Activated CD4-positive, alpha-beta T cell treated with anti-CD3 and anti-CD28 coated beads for 36 hours (primary cell): ENCODE measurements at regions not wholly inside any gene's neighbourhood (a gene's known extent, or its start where the extent isn't known, plus 50 kb on each side); places are given as distances from the start of the nearest gene placed in this dataset.

Experiments
- ATAC-seq: fragments of 200-7000 bp; cut with Tn5 transposase; one replicate; pipeline ENCODE4 v1.10.0; 2021; ENCODE audit warnings: mild to moderate bottlenecking, moderate library complexity
- CTCF ChIA-PET: fragments of 350-600 bp; sonication (Branson Sonifier 250); formaldehyde crosslinking; loops from one replicate; lab custom pipeline; 2021; ENCODE audit warnings: antibody characterized with exemption; lab: Charles Lee
- POLR2A ChIA-PET: fragments of 350-600 bp; sonication (Branson Sonifier 250); formaldehyde crosslinking; loops from one replicate; lab custom pipeline; 2021; ENCODE audit warnings: antibody characterized with exemption, inconsistent platforms; lab: Charles Lee
- DNase-seq: peaks from one replicate; pipeline ENCODE4 v3.0.0-alpha.2; 2020
- H3K27ac Mint-ChIP-seq: one replicate; pipeline ENCODE4 v1.8.0; 2021; ENCODE audit warnings: mixed read lengths
- H3K27me3 Mint-ChIP-seq: one replicate; pipeline ENCODE4 v1.8.0; 2021; ENCODE audit warnings: mixed read lengths
- H3K36me3 Mint-ChIP-seq: one replicate; pipeline ENCODE4 v1.8.0; 2021; ENCODE audit warnings: low read depth, mixed read lengths
- H3K4me1 Mint-ChIP-seq: one replicate; pipeline ENCODE4 v1.8.0; 2021; ENCODE audit warnings: mixed read lengths
- H3K4me3 Mint-ChIP-seq: one replicate; pipeline ENCODE4 v1.8.0; 2021; ENCODE audit warnings: mild to moderate bottlenecking, moderate library complexity, mixed read lengths
- H3K9me3 Mint-ChIP-seq: one replicate; pipeline ENCODE4 v1.8.0; 2021; ENCODE audit warnings: low read depth, mixed read lengths
- intact Hi-C, 2 experiments: fragments of 100-400 bp; cut with DNase I in 1 of 2; cut with micrococcal nuclease in 1 of 2; formaldehyde crosslinking; loops; one replicate each; pipeline versions ENCODE4 v1.14.2 to v1.15.1; 2022 to 2024; cut with DNase I, micrococcal nuclease

GRCh38 chr10:31268444-31269303 is 50.3 kb upstream of the ZEB1 start:
- Mint-ChIP-seq H3K36me3 (peaks cover 3% of the 10 kb centered on the region), H3K27ac (no peak overlapping the region), H3K4me1 (no peaks in the 10 kb centered on the region), H3K9me3 (peaks cover 9% of the 10 kb centered on the region), H3K27me3 (no peaks in the 10 kb centered on the region), H3K4me3 (no peak overlapping the region)
- DNase-seq (no peak), ATAC-seq (no peak)
- ChIA-PET CTCF (no interaction called here), POLR2A (no interaction called here)
- intact Hi-C loops: no loop called here
